ENCODE measurements at regions not wholly inside any gene's neighbourhood (a gene's known extent, or its start where the extent isn't known, plus 50 kb on each side); places are given as distances from the start of the nearest gene placed in this dataset.

GRCh38 chrX:43450355-43450754, 205.7 kb upstream of the MAOA start:
- TF ChIP-seq, protein P1, sequence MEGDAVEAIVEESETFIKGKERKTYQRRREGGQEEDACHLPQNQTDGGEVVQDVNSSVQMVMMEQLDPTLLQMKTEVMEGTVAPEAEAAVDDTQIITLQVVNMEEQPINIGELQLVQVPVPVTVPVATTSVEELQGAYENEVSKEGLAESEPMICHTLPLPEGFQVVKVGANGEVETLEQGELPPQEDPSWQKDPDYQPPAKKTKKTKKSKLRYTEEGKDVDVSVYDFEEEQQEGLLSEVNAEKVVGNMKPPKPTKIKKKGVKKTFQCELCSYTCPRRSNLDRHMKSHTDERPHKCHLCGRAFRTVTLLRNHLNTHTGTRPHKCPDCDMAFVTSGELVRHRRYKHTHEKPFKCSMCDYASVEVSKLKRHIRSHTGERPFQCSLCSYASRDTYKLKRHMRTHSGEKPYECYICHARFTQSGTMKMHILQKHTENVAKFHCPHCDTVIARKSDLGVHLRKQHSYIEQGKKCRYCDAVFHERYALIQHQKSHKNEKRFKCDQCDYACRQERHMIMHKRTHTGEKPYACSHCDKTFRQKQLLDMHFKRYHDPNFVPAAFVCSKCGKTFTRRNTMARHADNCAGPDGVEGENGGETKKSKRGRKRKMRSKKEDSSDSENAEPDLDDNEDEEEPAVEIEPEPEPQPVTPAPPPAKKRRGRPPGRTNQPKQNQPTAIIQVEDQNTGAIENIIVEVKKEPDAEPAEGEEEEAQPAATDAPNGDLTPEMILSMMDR (IDR thresholded peaks at IDR 0.05) = no peak
- no peak for TF ChIP-seq POLR2A (IDR thresholded peaks at IDR 0.05)
